ENCODE measurements at regions not wholly inside any gene's neighbourhood (a gene's known extent, or its start where the extent isn't known, plus 50 kb on each side); places are given as distances from the start of the nearest gene placed in this dataset.

- TF ChIP-seq CTCF (IDR thresholded peaks at IDR 0.05; ENCODE audit: low read length), result no peak
- no peak for TF ChIP-seq EZH2 (IDR thresholded peaks at IDR 0.05; ENCODE audit: borderline replicate concordance, low read length)
Measured at GRCh38 chr5:34526682-34527305, 129.3 kb upstream of the RAI14 start.

Data from OCI-LY1 (cell line).